ENCODE measurements at regions not wholly inside any gene's neighbourhood (a gene's known extent, or its start where the extent isn't known, plus 50 kb on each side); places are given as distances from the start of the nearest gene placed in this dataset.

DNA sequence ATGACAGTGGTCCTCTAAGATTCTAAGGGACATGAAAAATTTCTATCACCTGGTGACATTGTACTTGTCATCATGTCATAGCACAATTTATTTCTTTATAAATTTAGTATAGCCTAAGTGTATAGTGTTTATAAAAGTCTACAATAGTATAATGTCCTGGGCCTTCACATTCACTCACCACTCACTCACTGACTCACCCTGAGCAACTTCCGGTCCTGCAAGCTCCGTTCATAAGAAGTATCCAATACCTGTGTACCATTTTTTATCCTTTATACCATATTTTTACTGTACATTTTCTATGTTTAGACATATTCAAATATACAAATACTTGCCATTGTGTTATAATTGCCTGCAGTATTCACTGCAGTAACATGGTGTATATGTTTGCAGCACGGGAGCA lies 72.8 kb upstream of the DSEL start:
- DNase-seq (ENCODE audit: extremely low spot score), result no peak
- ChIA-PET CTCF (no interaction called here), POLR2A (no interaction called here)
- TF ChIP-seq, protein P1, sequence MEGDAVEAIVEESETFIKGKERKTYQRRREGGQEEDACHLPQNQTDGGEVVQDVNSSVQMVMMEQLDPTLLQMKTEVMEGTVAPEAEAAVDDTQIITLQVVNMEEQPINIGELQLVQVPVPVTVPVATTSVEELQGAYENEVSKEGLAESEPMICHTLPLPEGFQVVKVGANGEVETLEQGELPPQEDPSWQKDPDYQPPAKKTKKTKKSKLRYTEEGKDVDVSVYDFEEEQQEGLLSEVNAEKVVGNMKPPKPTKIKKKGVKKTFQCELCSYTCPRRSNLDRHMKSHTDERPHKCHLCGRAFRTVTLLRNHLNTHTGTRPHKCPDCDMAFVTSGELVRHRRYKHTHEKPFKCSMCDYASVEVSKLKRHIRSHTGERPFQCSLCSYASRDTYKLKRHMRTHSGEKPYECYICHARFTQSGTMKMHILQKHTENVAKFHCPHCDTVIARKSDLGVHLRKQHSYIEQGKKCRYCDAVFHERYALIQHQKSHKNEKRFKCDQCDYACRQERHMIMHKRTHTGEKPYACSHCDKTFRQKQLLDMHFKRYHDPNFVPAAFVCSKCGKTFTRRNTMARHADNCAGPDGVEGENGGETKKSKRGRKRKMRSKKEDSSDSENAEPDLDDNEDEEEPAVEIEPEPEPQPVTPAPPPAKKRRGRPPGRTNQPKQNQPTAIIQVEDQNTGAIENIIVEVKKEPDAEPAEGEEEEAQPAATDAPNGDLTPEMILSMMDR (IDR thresholded peaks at IDR 0.05; ENCODE audit: control extremely low read depth, extremely low read depth, low read depth, missing control alignments), result no peak

DNA sequence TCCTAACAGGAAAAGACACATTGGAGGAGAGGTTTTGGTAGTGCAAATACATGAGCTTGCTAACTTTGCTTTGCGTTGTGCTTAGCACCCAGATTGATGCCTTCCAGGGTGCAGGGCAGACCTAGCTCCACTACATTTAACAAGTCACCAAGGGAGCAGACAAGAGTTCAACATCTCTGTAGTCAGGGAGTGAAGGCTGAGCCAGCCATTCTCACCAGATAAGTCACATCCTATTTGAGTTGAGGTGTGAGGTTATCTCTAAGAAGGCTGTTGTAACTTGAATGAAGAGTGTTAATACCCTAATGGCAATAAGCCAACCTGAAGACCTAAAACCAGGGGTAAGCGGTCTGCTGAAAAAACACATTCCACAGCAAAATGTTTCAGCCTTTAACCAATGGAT lies 69.6 kb upstream of the DSEL start:
- POLR2A ChIA-PET, result no interaction called here
- DNase-seq (ENCODE audit: extremely low spot score), result no peak
- CTCF ChIA-PET, result no interaction called here
- TF ChIP-seq, protein P1 (IDR thresholded peaks at IDR 0.05; ENCODE audit: control extremely low read depth, extremely low read depth, low read depth, missing control alignments), result no peak

DNA sequence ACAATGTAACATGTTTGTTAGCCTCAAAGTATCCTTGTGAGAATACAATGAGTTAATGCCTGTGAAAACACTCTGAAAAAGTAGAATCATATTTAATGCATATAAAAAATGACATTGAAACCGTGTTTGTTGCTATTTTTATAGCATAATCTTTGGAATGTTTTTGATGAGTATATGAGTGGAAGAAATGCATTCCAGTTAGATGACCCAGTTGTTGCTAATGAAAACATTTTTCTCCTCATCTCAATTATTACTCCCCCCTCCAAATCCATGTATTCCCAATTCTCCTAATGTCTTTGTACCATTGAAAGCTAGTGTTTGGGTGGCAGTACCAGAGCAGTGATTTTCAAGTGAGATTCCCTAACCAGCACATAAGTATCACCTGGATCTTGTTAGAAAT lies 67.1 kb upstream of the DSEL start:
- no peak for DNase-seq (ENCODE audit: extremely low spot score)
- POLR2A ChIA-PET, result no interaction called here
- CTCF ChIA-PET, result interaction anchor here (1.9 kb wide), 1 partner anchor 10 kb away, joined by 5 read pairs; no protein-coding TSS in a partner anchor
- TF ChIP-seq, protein P1 (IDR thresholded peaks at IDR 0.05; ENCODE audit: control extremely low read depth, extremely low read depth, low read depth, missing control alignments), result no peak

DNA sequence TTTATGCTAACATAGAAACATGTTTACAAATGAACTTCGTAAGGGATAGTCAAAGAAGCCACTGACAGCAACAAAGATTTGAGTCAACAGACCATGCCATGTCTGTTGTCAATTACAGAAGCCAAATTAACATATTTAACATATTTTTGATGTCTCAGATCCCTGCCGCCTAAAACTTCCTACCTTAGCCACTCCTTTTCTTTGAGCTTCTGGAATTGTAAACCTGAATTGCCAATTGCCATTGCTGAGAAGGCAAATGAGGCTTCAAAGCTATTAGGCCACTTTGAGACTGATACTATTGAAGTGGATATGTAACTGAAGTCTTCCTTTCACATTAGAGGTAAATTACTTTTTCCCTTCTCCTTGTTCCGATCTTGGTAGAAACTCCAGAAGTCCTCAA lies 66.0 kb upstream of the DSEL start:
- ChIA-PET CTCF (no interaction called here), POLR2A (no interaction called here)
- TF ChIP-seq, protein P1 (IDR thresholded peaks at IDR 0.05; ENCODE audit: control extremely low read depth, extremely low read depth, low read depth, missing control alignments), result no peak
- no peak for DNase-seq (ENCODE audit: extremely low spot score)

DNA sequence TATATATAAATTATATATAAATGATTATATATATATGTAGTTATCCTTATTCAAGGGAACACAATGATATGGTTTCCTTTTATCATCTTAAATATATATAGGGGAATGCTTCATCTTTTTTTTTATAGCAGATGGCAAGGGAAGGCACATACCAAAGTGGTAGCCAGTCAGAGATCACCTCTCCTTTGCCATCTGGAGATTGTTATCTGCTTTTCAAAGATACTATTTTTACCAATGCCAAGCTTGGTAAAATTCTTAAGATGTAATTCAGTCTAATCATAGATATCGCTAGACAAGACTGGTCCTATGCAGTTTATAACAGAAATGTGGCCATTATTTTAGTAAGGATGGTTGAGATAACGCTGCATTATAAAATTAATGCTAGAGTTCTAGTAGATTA lies 64.7 kb upstream of the DSEL start:
- ChIA-PET CTCF (no interaction called here), POLR2A (no interaction called here)
- TF ChIP-seq, protein P1 (IDR thresholded peaks at IDR 0.05; ENCODE audit: control extremely low read depth, extremely low read depth, low read depth, missing control alignments), result no peak
- DNase-seq (ENCODE audit: extremely low spot score), result no peak

DNA sequence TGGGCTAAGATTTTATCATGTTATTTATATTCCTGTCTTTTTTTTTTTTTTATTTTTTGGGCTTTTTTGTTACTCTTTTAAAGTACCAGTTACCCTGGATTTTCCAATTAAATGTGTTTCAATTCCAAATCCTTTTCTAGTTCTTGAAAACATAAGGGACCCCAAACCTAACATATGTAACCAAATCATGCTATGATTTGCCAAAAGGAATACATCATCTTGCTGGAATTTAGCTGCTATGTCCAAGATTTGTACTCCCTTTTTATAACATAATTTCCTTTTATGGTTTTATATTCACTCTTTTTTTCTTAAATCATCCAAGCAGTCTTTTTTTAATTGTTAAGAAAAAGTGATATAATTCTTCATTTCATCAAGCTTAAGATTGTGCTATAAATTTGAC lies 60.9 kb upstream of the DSEL start:
- DNase-seq (ENCODE audit: extremely low spot score), result no peak
- ChIA-PET CTCF (no interaction called here), POLR2A (no interaction called here)
- TF ChIP-seq, protein P1 (IDR thresholded peaks at IDR 0.05; ENCODE audit: control extremely low read depth, extremely low read depth, low read depth, missing control alignments), result no peak

DNA sequence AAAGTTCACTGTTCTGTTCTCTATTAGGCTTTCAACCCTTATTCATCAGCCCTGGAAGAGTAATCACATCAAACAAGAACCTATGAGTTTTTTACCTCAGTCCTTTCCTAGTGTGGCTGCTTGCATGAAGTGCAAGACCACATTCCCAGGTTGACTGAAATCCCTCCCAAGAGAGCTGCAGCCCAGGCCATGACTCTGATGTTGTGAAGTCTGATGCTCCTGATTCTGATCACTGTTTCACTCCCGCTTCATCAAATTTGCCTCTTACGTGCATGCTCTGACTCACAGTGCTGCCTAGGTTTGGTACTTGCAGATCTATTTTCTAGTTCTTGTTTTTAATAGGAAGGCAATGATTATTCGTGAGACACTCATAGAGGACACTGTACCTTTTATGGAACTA lies 58.2 kb upstream of the DSEL start:
- TF ChIP-seq, protein P1 (IDR thresholded peaks at IDR 0.05; ENCODE audit: control extremely low read depth, extremely low read depth, low read depth, missing control alignments), result no peak
- DNase-seq (ENCODE audit: extremely low spot score), result no peak
- POLR2A ChIA-PET, result no interaction called here

More for the DNA sequence above, 58.2 kb upstream of the DSEL start:
- CTCF ChIA-PET, result no interaction called here
